ENCODE measurements at regions not wholly inside any gene's neighbourhood (a gene's known extent, or its start where the extent isn't known, plus 50 kb on each side); places are given as distances from the start of the nearest gene placed in this dataset.

GRCh38 chr2:123895651-123896050 lies 129.4 kb upstream of the CNTNAP5 start:
- no peak overlapping the region for H3K4me3 ChIP-seq (ENCODE audit: low read depth, low read length)
- TF ChIP-seq, protein P1, sequence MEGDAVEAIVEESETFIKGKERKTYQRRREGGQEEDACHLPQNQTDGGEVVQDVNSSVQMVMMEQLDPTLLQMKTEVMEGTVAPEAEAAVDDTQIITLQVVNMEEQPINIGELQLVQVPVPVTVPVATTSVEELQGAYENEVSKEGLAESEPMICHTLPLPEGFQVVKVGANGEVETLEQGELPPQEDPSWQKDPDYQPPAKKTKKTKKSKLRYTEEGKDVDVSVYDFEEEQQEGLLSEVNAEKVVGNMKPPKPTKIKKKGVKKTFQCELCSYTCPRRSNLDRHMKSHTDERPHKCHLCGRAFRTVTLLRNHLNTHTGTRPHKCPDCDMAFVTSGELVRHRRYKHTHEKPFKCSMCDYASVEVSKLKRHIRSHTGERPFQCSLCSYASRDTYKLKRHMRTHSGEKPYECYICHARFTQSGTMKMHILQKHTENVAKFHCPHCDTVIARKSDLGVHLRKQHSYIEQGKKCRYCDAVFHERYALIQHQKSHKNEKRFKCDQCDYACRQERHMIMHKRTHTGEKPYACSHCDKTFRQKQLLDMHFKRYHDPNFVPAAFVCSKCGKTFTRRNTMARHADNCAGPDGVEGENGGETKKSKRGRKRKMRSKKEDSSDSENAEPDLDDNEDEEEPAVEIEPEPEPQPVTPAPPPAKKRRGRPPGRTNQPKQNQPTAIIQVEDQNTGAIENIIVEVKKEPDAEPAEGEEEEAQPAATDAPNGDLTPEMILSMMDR (conservative IDR thresholded peaks at IDR 0.05; ENCODE audit: low read depth, low read length), result no peak
- no peak for DNase-seq (ENCODE audit: low read depth)

GRCh38 chr2:123901256-123901655 lies 123.8 kb upstream of the CNTNAP5 start:
- no peak overlapping the region for H3K4me3 ChIP-seq (ENCODE audit: low read depth, low read length)
- DNase-seq (ENCODE audit: low read depth), result no peak
- TF ChIP-seq, protein P1 (conservative IDR thresholded peaks at IDR 0.05; ENCODE audit: low read depth, low read length), result no peak

DNA sequence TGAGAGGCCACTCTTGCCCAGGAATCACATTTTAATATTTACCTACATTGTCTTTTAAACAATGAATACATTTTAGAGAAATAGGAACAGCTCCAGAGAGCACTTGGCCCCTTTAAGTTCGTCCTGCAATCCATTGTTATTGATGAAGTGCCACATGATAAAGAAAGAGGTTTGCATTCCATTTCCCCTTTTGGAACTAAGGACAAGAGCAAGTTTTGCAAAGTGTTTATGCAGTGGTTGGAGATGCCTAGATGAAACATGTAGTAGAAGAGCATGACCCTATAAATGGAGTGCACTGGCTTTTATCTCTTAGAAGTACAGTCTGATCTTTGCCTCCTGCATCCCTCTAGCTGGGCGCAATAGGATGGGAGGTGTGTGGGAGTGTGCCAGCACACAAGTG lies 118.7 kb upstream of the CNTNAP5 start:
- TF ChIP-seq, protein P1 (conservative IDR thresholded peaks at IDR 0.05; ENCODE audit: low read depth, low read length), result no peak
- no peak for DNase-seq (ENCODE audit: low read depth)
- H3K4me3 ChIP-seq (ENCODE audit: low read depth, low read length), result no peak overlapping the region

DNA sequence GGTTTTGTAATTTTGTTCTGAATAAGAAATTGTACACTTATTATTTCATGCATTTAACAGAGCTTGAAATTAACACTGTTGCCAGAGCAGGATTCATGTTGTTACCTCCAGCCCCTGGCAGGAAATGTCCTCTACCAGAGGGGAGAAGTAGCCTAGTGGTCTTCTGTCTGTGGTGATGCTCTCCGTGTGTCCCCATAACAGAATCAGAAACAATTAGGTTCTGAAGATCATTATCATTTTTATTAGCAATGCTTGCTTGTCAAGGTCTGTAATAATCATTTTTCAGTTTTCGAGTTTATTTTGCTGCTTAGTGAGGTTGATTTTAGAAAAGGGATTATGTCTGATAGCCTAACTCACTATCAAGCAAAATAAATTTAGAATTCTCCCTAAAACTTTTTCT lies 116.6 kb upstream of the CNTNAP5 start:
- TF ChIP-seq, protein P1 (conservative IDR thresholded peaks at IDR 0.05; ENCODE audit: low read depth, low read length), result no peak
- DNase-seq (ENCODE audit: low read depth), result no peak

GRCh38 chr2:123912171-123912570 lies 112.9 kb upstream of the CNTNAP5 start:
- H3K4me3 ChIP-seq (ENCODE audit: low read depth, low read length), result no peak overlapping the region
- TF ChIP-seq, protein P1 (conservative IDR thresholded peaks at IDR 0.05; ENCODE audit: low read depth, low read length), result no peak
- no peak for DNase-seq (ENCODE audit: low read depth)

More for the DNA sequence above, 116.6 kb upstream of the CNTNAP5 start:
- H3K4me3 ChIP-seq (ENCODE audit: low read depth, low read length), result no peak overlapping the region

DNA sequence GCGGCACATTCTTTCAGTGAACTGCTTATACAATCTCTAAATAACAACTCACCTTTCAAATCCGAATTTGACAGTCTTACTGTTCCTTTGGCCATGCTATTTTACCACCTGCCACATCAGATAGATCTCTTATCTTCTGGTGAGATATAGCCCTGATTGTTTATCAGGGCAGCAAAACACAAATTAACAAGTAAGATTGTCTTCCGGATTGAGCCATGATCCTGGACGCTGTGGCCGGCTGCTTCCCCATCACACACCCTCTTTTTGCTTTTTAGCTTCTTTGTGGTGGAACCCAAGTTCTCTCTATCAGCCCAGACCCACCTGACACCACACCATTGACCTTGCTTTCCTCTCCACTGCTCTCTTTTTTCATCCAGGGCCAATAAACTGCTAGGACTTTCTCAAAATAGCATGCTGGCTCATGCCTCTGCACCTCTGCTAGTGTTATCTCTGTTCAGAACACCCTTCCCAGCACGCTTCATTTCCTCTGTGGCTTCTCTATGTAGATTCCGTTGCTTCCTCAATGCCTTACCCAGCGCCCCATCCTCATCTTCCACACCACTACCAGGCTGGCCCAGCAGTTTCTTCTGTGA lies 111.8 kb upstream of the CNTNAP5 start:
- no peak overlapping the region for H3K4me3 ChIP-seq (ENCODE audit: low read depth, low read length)
- TF ChIP-seq, protein P1 (conservative IDR thresholded peaks at IDR 0.05; ENCODE audit: low read depth, low read length), result no peak
- DNase-seq (ENCODE audit: low read depth), result no peak

GRCh38 chr2:123915380-123915779 lies 109.7 kb upstream of the CNTNAP5 start:
- DNase-seq (ENCODE audit: low read depth), result no peak
- no peak overlapping the region for H3K4me3 ChIP-seq (ENCODE audit: low read depth, low read length)
- TF ChIP-seq, protein P1 (conservative IDR thresholded peaks at IDR 0.05; ENCODE audit: low read depth, low read length), result no peak

Data from choroid plexus epithelial cell (primary cell).